ENCODE measurements at regions not wholly inside any gene's neighbourhood (a gene's known extent, or its start where the extent isn't known, plus 50 kb on each side); places are given as distances from the start of the nearest gene placed in this dataset.

- peak; percentile 66 for DNase-seq (ENCODE audit: low read depth)
Observed at GRCh38 chr9:115941561-115942315, 211.9 kb upstream of the PAPPA start.

GRCh38 chr9:115943431-115944165 is 210.0 kb upstream of the PAPPA start:
- no peak for DNase-seq (ENCODE audit: low read depth)

GRCh38 chr9:115944166-115944948 is 209.2 kb upstream of the PAPPA start:
- peak; percentile 52 for DNase-seq (ENCODE audit: low read depth)

GRCh38 chr9:115945009-115945431 is 208.6 kb upstream of the PAPPA start:
- no peak for DNase-seq (ENCODE audit: low read depth)

GRCh38 chr9:115946530-115946929 is 207.1 kb upstream of the PAPPA start:
- DNase-seq (ENCODE audit: low read depth) = peak; percentile 61

- no peak for DNase-seq (ENCODE audit: low read depth)
Observed at GRCh38 chr9:115951977-115952376, 201.6 kb upstream of the PAPPA start.

- DNase-seq (ENCODE audit: low read depth) = peak; percentile 74
Observed at GRCh38 chr9:115952430-115953292, 200.9 kb upstream of the PAPPA start.

GRCh38 chr9:115956371-115956770 is 197.2 kb upstream of the PAPPA start:
- no peak for DNase-seq (ENCODE audit: low read depth)

GRCh38 chr9:115957585-115957984 is 196.0 kb upstream of the PAPPA start:
- DNase-seq (ENCODE audit: low read depth) = no peak

- no peak for DNase-seq (ENCODE audit: low read depth)
Observed at GRCh38 chr9:115964710-115965347, 188.8 kb upstream of the PAPPA start.

GRCh38 chr9:115966660-115967059 is 186.9 kb upstream of the PAPPA start:
- DNase-seq (ENCODE audit: low read depth) = no peak

GRCh38 chr9:115969096-115969495 is 184.5 kb upstream of the PAPPA start:
- DNase-seq (ENCODE audit: low read depth) = peak; percentile 78

- DNase-seq (ENCODE audit: low read depth) = no peak
Observed at GRCh38 chr9:115972362-115972761, 181.2 kb upstream of the PAPPA start.

GRCh38 chr9:115972843-115973595 is 180.6 kb upstream of the PAPPA start:
- no peak for DNase-seq (ENCODE audit: low read depth)

GRCh38 chr9:115976781-115977180 is 176.8 kb upstream of the PAPPA start:
- no peak for DNase-seq (ENCODE audit: low read depth)

- no peak for DNase-seq (ENCODE audit: low read depth)
Observed at GRCh38 chr9:115978091-115978490, 175.5 kb upstream of the PAPPA start.

- no peak for DNase-seq (ENCODE audit: low read depth)
Observed at GRCh38 chr9:115978659-115979096, 174.9 kb upstream of the PAPPA start.

GRCh38 chr9:115980054-115980453 is 173.5 kb upstream of the PAPPA start:
- DNase-seq (ENCODE audit: low read depth) = no peak

- peak; percentile 51 for DNase-seq (ENCODE audit: low read depth)
Observed at GRCh38 chr9:115980502-115980901, 173.1 kb upstream of the PAPPA start.

GRCh38 chr9:115980976-115981375 is 172.6 kb upstream of the PAPPA start:
- DNase-seq (ENCODE audit: low read depth) = peak; percentile 88
